NOMO-1 (cell line): ENCODE measurements at regions not wholly inside any gene's neighbourhood (a gene's known extent, or its start where the extent isn't known, plus 50 kb on each side); places are given as distances from the start of the nearest gene placed in this dataset.

Experiments used
- DNase-seq, 2 experiments: peaks; one replicate each; lab custom pipeline; 2025; ENCODE audit not compliant: unreplicated experiment in 2 of 2; lab: John Stamatoyannopoulos, UW

- DNase-seq: no peak
Observed at GRCh38 chr14:85461432-85462133, 68.4 kb upstream of the FLRT2 start.

GRCh38 chr14:85463512-85463911 lies 66.4 kb upstream of the FLRT2 start:
- DNase-seq: no peak

GRCh38 chr14:85464135-85464895 lies 65.6 kb upstream of the FLRT2 start:
- DNase-seq: no peak

GRCh38 chr14:85466678-85467077 lies 63.3 kb upstream of the FLRT2 start:
- no peak for DNase-seq

GRCh38 chr14:85468816-85469215 lies 61.1 kb upstream of the FLRT2 start:
- no peak for DNase-seq

- DNase-seq: no peak
Observed at GRCh38 chr14:85471156-85471555, 58.8 kb upstream of the FLRT2 start.

GRCh38 chr14:85471744-85472143 lies 58.2 kb upstream of the FLRT2 start:
- no peak for DNase-seq

- no peak for DNase-seq
Observed at GRCh38 chr14:85474431-85474830, 55.5 kb upstream of the FLRT2 start.

- DNase-seq: no peak
Observed at GRCh38 chr14:85475113-85475512, 54.8 kb upstream of the FLRT2 start.

GRCh38 chr14:85479306-85479705 lies 50.6 kb upstream of the FLRT2 start:
- DNase-seq: no peak

GRCh38 chr14:85479771-85480170 lies 50.2 kb upstream of the FLRT2 start:
- DNase-seq: no peak
